ENCODE measurements at regions not wholly inside any gene's neighbourhood (a gene's known extent, or its start where the extent isn't known, plus 50 kb on each side); places are given as distances from the start of the nearest gene placed in this dataset.

DNA sequence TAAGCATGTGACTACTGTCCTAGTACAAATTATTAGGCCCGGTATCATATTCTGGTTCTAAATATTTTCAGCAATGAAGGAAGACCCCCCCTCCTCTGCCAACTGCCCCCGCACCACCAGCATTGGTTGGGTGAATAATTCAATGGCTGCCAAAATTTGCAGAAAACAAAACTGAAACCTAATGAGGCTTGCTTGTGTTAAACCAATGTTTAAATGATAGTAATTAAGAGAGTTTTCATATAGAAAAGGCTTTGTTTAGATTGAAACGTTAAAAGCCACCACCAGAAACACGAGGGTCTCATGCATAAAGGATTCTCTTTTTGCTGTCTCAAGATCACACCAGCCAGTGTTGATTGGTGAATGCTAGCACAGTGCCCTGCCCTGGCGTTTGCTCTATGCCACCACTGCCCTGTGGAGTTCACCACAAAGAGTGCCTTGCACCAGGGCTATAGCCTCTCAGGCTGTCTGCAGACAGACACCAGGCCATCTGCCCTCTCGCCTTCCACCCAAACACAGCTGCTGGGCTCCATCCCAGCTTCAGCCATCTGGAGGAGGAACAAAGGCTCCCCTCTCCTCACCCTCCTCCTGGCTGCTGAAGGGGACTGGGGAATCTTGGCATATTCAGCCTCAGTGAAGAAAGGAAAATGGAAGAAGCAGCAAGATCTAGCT, 200.3 kb upstream of the PFN2 start:
- TF ChIP-seq RFX5 (IDR thresholded peaks at IDR 0.05) (no peak), POLR2A (IDR thresholded peaks at IDR 0.05; ENCODE audit: low read length) (no peak)
- TF ChIP-seq, protein P1, sequence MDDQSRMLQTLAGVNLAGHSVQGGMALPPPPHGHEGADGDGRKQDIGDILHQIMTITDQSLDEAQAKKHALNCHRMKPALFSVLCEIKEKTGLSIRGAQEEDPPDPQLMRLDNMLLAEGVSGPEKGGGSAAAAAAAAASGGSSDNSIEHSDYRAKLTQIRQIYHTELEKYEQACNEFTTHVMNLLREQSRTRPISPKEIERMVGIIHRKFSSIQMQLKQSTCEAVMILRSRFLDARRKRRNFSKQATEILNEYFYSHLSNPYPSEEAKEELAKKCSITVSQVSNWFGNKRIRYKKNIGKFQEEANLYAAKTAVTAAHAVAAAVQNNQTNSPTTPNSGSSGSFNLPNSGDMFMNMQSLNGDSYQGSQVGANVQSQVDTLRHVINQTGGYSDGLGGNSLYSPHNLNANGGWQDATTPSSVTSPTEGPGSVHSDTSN (IDR thresholded peaks at IDR 0.05) = no peak
- TF ChIP-seq, protein P2, sequence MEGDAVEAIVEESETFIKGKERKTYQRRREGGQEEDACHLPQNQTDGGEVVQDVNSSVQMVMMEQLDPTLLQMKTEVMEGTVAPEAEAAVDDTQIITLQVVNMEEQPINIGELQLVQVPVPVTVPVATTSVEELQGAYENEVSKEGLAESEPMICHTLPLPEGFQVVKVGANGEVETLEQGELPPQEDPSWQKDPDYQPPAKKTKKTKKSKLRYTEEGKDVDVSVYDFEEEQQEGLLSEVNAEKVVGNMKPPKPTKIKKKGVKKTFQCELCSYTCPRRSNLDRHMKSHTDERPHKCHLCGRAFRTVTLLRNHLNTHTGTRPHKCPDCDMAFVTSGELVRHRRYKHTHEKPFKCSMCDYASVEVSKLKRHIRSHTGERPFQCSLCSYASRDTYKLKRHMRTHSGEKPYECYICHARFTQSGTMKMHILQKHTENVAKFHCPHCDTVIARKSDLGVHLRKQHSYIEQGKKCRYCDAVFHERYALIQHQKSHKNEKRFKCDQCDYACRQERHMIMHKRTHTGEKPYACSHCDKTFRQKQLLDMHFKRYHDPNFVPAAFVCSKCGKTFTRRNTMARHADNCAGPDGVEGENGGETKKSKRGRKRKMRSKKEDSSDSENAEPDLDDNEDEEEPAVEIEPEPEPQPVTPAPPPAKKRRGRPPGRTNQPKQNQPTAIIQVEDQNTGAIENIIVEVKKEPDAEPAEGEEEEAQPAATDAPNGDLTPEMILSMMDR (IDR thresholded peaks at IDR 0.05) = no peak

All from A549 (cell line).